ENCODE measurements at regions not wholly inside any gene's neighbourhood (a gene's known extent, or its start where the extent isn't known, plus 50 kb on each side); places are given as distances from the start of the nearest gene placed in this dataset.

DNA sequence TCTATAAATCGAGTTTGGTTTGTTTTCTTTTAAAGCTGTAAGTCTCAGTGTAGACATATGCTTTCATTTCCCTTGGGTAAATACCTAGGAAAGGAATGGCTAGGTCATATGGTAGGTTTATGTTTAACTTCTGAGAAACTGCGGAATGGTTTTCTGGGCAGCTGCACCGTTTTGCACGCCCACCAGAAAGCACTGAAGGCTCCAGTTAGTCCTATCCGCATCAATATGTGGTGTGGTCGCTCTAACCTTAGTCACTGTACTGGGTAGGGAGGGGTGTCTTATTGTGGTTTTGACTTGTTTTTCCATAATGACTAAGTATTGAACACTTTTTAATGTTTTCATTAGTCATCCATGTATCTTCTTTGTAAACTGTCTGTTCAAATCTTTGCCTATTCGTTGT lies 279.5 kb upstream of the AKR1E2 start:
- no peak overlapping the region for H3K4me3 ChIP-seq (ENCODE audit: low read length)
- no peaks in the 10 kb centered on the region for H3K4me1 ChIP-seq (ENCODE audit: insufficient read depth, low read length)
- H3K27me3 ChIP-seq (ENCODE audit: insufficient read depth, low read length): no peaks in the 10 kb centered on the region
- H3K9me3 ChIP-seq (ENCODE audit: low read depth, low read length): no peaks in the 10 kb centered on the region

DNA sequence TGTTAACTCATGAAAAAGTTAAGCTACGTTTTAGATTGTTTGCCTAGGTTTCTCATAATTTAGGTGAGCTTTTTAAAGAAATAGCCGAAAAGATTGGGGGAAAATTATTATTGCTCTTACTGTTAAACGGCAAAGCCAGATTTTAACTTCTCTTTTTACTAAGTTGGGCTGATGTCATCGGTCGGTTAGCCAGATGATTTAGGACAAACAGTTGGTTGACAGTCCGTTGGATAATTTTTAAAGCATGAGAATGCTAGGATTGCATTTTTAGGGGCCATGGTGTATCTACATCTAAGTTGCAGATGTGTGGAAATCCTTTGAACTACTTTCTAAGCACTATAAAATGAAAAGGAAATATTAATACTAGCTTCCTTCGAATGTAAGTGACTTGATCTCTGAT lies 280.9 kb upstream of the AKR1E2 start:
- no peaks in the 10 kb centered on the region for H3K27me3 ChIP-seq (ENCODE audit: insufficient read depth, low read length)
- H3K4me1 ChIP-seq (ENCODE audit: insufficient read depth, low read length): no peaks in the 10 kb centered on the region
- no peaks in the 10 kb centered on the region for H3K9me3 ChIP-seq (ENCODE audit: low read depth, low read length)
- H3K4me3 ChIP-seq (ENCODE audit: low read length): no peak overlapping the region

DNA sequence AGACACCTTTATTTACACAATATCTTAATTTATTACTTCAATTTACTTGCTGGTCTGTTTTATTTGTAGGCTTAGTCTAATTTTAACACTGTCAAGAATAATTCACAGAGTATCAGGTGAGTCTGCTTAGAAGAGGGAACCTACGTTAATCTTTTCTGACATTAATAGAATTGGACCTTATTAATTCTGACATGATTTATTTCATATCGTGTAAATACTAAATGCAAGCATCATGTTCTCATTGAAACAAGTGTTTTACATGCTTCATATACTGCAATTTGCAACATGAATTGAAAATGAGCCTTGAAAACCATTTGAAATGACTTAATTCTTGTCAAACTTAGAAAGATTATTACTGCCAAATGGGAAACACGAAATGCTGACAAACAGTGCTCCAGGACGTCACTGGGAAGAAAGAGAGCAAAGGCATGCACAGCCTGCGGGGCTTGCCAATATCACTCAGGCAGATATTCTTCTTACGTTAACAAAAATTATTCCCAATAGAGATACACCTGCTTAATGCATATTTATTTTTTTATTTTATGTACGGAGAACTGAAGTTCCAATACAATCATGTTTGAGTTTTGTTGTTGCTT lies 282.0 kb upstream of the AKR1E2 start:
- H3K9me3 ChIP-seq (ENCODE audit: low read depth, low read length): no peaks in the 10 kb centered on the region
- no peaks in the 10 kb centered on the region for H3K4me1 ChIP-seq (ENCODE audit: insufficient read depth, low read length)
- no peaks in the 10 kb centered on the region for H3K27me3 ChIP-seq (ENCODE audit: insufficient read depth, low read length)
- no peak overlapping the region for H3K4me3 ChIP-seq (ENCODE audit: low read length)

DNA sequence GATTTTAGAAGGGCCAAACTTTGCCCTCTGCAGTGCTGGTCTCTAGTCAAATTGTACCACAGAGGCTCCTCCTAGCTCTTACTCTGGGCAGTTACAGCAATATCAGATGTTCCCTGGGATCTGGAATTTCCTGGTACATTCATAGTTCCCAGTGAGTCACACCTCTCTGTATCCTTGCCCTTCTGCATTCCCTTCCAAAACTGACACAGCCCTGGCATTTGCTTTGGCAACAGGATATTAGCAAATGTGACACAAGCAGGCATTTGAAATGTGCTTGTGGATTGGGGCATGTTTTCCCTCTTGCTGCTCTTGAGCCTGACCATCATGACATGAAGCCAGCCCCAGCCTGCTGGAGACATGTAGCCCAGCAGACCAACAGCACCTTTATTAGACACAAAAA lies 284.7 kb upstream of the AKR1E2 start:
- Histone ChIP-seq H3K4me3 (ENCODE audit: low read length) (no peak overlapping the region), H3K4me1 (ENCODE audit: insufficient read depth, low read length) (no peaks in the 10 kb centered on the region), H3K27me3 (ENCODE audit: insufficient read depth, low read length) (no peaks in the 10 kb centered on the region), H3K9me3 (ENCODE audit: low read depth, low read length) (no peaks in the 10 kb centered on the region)

DNA sequence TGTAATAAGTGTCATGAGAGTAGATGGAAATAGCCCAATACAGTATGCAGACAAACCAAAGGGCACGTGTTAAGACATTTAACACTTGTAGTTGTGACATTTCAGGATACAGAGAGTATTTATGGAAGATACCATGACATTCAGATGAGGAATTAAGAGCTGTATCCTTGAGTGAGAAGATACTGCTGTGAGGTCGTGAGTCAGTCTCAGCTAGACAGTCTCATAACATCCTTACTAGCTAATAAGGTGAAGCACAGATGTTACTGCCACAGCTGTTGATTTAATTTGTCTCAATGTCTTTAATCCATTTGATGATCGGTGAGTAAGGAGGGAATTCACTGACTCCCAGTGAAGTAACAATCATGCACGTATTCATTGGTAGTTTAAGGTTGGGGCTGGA lies 288.0 kb upstream of the AKR1E2 start:
- no peaks in the 10 kb centered on the region for H3K4me1 ChIP-seq (ENCODE audit: insufficient read depth, low read length)
- H3K4me3 ChIP-seq (ENCODE audit: low read length): no peak overlapping the region
- H3K27me3 ChIP-seq (ENCODE audit: insufficient read depth, low read length): no peaks in the 10 kb centered on the region
- no peaks in the 10 kb centered on the region for H3K9me3 ChIP-seq (ENCODE audit: low read depth, low read length)

DNA sequence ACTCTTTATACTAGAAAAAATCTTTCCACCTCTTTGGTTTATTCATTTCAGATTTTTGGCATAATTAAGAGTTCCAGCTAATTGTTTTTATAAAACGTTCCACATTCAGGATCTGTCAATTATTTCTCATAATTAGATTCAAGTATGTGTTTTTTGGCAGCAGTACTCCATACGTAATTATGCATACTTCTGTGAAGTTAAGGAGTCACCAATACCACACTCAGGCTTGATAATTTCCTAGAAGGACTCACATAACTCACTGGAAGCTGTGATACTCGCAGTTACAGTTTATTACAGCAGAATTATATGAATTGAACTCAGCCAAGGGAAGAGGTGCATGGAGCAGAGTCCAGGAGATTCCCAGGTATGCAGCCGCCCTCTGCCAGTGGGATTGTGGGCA lies 290.5 kb upstream of the AKR1E2 start:
- Histone ChIP-seq H3K4me3 (ENCODE audit: low read length) (no peak overlapping the region), H3K9me3 (ENCODE audit: low read depth, low read length) (no peaks in the 10 kb centered on the region), H3K4me1 (ENCODE audit: insufficient read depth, low read length) (no peaks in the 10 kb centered on the region), H3K27me3 (ENCODE audit: insufficient read depth, low read length) (no peaks in the 10 kb centered on the region)

DNA sequence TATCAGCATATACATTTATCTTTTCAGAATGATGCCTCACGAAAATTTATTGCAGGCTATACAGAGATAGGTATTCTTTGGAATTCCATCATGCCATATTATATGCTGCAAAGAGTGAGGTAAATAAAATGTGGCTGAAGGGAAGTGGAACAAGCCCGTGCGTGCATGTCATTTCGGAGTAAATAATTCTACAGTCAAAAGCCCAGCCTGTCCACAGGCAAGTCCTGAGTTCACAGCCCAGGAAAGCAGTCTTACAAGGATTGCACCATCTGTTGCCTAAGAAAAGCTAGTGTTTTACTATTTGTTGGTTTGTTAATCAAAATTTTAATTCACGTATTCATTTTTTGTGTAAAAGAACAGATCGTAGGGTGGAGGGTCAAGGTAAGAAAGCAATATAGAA lies 292.4 kb upstream of the AKR1E2 start:
- Histone ChIP-seq H3K27me3 (ENCODE audit: insufficient read depth, low read length) (no peaks in the 10 kb centered on the region), H3K4me3 (ENCODE audit: low read length) (no peak overlapping the region), H3K4me1 (ENCODE audit: insufficient read depth, low read length) (no peaks in the 10 kb centered on the region), H3K9me3 (ENCODE audit: low read depth, low read length) (no peaks in the 10 kb centered on the region)

DNA sequence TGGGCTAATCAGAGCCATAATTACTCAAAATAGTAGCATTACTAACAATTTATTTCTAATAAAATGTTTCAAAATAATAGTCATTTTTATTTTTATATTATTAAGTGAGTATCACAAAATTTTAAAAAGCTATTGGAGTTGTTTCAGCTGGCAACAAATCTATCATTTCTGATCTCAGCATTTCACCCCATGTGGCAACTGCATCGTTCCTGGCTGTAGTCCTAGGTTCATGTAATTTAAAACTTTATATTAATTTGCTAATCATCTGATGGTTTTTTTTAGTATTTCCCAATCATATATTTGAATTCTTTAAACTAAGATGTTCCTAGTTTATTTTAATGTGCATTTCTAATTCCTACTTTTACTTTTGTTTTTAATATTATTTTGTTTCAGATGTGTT lies 293.0 kb upstream of the AKR1E2 start:
- no peaks in the 10 kb centered on the region for H3K27me3 ChIP-seq (ENCODE audit: insufficient read depth, low read length)
- no peaks in the 10 kb centered on the region for H3K4me1 ChIP-seq (ENCODE audit: insufficient read depth, low read length)
- no peaks in the 10 kb centered on the region for H3K9me3 ChIP-seq (ENCODE audit: low read depth, low read length)
- no peak overlapping the region for H3K4me3 ChIP-seq (ENCODE audit: low read length)

DNA sequence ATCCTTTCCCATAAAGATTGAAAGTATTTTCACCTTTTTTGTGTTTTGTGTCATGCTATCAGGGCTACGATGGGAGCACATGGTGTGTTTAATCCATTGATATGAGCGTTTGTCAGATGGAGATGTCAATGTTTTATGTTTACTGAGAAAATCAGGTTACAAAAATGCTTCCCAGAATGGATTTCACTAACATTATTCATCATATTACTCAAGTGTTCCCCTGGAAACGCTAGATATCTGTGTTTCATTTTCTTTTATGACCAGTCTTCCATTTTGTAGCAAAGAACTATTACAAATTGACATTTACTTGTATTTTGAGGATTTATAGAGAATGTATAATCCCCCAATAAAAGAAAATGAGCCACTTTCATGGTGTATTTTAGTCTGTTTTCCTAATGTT lies 293.5 kb upstream of the AKR1E2 start:
- no peaks in the 10 kb centered on the region for H3K4me1 ChIP-seq (ENCODE audit: insufficient read depth, low read length)
- no peak overlapping the region for H3K4me3 ChIP-seq (ENCODE audit: low read length)
- H3K27me3 ChIP-seq (ENCODE audit: insufficient read depth, low read length): no peaks in the 10 kb centered on the region
- H3K9me3 ChIP-seq (ENCODE audit: low read depth, low read length): no peaks in the 10 kb centered on the region

DNA sequence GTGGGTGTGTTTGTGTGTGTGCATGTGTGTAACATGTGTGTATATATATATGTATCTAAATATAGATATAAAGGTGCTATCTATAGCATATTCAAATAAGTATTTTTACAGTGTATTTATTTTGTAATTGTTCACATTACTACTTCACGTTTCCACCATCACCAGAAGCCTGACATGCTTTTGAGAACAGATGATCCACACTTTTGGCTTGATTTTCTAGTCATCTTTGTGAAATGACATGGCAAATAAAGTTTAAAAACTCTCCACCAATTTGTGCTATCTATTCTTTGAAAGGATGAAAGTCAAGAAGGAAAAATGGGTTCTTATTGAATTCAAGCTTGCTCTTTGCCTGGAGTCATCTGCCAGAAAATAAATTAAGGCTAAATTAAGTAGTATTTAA lies 294.0 kb upstream of the AKR1E2 start:
- H3K4me1 ChIP-seq (ENCODE audit: insufficient read depth, low read length): no peaks in the 10 kb centered on the region
- H3K27me3 ChIP-seq (ENCODE audit: insufficient read depth, low read length): no peaks in the 10 kb centered on the region
- H3K9me3 ChIP-seq (ENCODE audit: low read depth, low read length): no peaks in the 10 kb centered on the region
- H3K4me3 ChIP-seq (ENCODE audit: low read length): no peak overlapping the region

DNA sequence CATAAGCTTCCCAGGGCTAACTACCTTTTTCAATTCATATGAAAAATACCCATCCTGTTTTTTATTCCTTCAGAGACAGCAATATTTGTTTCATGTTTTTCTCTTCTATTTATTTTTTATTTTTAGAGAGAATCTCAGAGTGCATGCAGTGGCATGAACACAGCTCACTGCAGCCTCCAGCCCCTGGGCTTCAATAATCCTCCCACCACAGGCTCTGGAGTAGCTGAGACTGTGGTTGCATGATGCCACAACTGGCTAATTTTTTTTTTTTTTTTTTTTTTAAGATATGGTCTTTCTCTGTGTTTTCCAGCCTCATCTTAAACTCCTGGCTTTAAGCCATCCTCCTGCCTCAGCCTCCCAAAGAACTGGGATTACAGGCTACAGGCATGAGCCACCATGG lies 296.7 kb upstream of the AKR1E2 start:
- Histone ChIP-seq H3K4me3 (ENCODE audit: low read length) (no peak overlapping the region), H3K9me3 (ENCODE audit: low read depth, low read length) (no peaks in the 10 kb centered on the region), H3K27me3 (ENCODE audit: insufficient read depth, low read length) (no peaks in the 10 kb centered on the region), H3K4me1 (ENCODE audit: insufficient read depth, low read length) (no peaks in the 10 kb centered on the region)

DNA sequence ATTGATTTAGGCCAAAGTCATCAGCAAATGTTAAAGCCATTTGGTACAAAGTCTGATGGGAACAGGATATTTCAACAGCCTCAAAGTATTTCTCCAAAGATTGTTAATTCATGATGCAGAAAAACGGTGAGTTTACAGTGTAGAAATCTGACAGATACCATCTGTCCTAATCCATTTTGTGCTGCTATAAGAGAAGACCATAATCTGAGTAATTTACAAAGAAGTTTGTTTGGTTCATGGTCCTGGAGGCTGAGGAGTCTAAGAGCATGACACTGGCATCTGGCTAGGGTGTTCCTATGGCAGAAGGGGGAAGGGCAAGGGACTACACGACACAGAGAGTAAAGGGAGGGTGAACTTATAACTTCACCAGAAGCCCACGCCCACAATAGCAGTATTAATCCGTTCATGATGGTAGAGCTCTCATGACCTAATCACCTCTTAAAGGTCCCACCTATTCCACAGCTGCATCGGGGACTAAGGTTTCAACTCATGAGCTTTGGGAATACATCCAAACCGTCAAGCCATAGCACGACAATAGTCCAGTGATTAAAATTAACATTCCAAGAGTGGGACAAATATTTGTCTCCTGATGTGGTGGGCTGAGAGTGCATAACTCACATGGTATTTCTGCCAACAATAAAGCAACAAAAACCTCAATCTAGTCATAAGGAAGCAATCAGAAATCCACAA lies 298.6 kb upstream of the AKR1E2 start:
- H3K4me1 ChIP-seq (ENCODE audit: insufficient read depth, low read length): no peaks in the 10 kb centered on the region

DNA sequence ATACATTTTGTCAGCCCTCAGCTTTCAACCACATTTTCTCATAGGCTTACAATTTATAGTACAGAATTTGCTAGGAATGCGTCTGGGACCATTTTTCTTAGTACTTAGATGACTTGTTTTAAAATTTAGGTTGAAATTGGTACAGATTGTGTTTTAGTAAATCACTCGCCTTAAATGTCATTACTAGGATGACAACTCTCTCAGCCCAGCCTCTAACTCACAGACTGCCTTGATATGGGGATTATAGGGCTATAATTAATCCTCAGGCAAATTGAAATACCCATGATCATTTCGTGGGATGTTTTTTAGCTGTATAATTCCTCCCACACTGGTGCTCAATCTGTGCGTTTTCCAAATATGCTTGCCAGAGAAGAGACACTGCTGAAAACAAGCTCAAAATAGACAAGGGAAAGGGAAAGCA lies 299.7 kb upstream of the AKR1E2 start:
- Histone ChIP-seq H3K9me3 (ENCODE audit: low read depth, low read length) (no peaks in the 10 kb centered on the region), H3K27me3 (ENCODE audit: insufficient read depth, low read length) (no peaks in the 10 kb centered on the region), H3K4me3 (ENCODE audit: low read length) (no peak overlapping the region), H3K4me1 (ENCODE audit: insufficient read depth, low read length) (no peaks in the 10 kb centered on the region)

More for the DNA sequence above, 298.6 kb upstream of the AKR1E2 start:
- H3K9me3 ChIP-seq (ENCODE audit: low read depth, low read length): no peaks in the 10 kb centered on the region
- H3K27me3 ChIP-seq (ENCODE audit: insufficient read depth, low read length): no peaks in the 10 kb centered on the region
- H3K4me3 ChIP-seq (ENCODE audit: low read length): no peak overlapping the region

DNA sequence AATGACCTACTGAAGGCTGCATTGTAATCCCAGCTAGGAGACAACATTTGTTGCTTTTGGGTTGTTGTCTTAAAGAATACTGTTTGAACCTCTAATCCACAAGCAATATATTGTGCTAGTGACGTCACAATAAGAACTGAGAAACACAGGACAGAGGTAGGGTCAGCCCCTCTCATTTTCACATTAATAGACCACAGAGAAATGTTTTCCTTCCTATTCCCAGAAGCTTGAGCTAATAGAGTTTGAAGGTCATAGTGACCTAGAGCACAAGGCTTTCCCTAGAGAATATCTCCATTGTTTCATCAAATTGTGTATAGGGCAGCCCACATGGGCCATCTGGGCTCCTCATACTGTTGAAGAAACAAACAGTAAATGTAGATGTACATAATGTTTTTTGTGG lies 300.9 kb upstream of the AKR1E2 start:
- Histone ChIP-seq H3K9me3 (ENCODE audit: low read depth, low read length) (no peaks in the 10 kb centered on the region), H3K4me3 (ENCODE audit: low read length) (no peak overlapping the region), H3K27me3 (ENCODE audit: insufficient read depth, low read length) (no peaks in the 10 kb centered on the region), H3K4me1 (ENCODE audit: insufficient read depth, low read length) (no peaks in the 10 kb centered on the region)

DNA sequence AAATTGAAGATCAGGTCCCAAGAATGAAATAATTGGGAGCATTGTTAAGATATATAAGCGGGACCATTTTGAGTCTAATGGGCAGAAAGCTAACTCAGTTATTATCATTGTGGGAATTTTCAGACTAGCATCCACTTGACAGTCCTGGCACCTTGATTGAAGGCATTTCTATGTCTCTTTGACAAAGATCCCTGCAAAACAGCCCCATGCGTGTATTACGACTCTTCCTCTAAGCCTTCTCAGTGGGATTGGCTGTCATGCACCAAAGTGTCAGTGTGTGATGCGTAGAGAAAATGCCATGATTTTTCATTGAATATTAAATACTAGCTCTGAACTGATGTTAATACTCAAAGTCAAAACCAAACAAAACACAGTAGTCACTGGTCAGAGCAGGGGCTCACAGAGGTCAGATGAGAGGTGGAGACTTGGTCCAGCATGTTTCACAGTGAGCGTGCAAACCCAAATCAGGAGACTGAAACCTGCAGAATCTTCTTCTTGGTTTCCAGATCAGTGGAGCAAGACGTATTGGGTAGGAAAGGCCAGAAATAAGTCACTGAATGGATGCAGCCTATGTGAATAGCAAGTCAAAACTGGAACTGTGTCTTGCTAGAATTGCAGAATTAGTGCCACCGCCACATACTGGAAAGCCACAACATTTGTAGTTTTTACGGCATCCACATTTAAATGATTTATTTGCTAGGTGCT lies 303.6 kb upstream of the AKR1E2 start:
- Histone ChIP-seq H3K9me3 (ENCODE audit: low read depth, low read length) (no peaks in the 10 kb centered on the region), H3K4me1 (ENCODE audit: insufficient read depth, low read length) (peaks cover 4% of the 10 kb centered on the region), H3K4me3 (ENCODE audit: low read length) (no peak overlapping the region), H3K27me3 (ENCODE audit: insufficient read depth, low read length) (no peaks in the 10 kb centered on the region)

Data from mononuclear cell (primary cell).